ENCODE measurements at regions not wholly inside any gene's neighbourhood (a gene's known extent, or its start where the extent isn't known, plus 50 kb on each side); places are given as distances from the start of the nearest gene placed in this dataset.

- Histone ChIP-seq H3K27me3 (no peaks in the 10 kb centered on the region), H3K4me1 (no peaks in the 10 kb centered on the region), H3K27ac (no peak overlapping the region), H3K9me3 (no peaks in the 10 kb centered on the region), H3K4me3 (no peak overlapping the region), H3K36me3 (no peaks in the 10 kb centered on the region)
- DNase-seq, result no peak
- TF ChIP-seq POLR2A (IDR thresholded peaks at IDR 0.05) (no peak), CTCF (IDR thresholded peaks at IDR 0.05) (no peak)
These were observed 470.6 kb downstream of the TUSC1 start for GRCh38 chr9:25207402-25208195.

GRCh38 chr9:25206027-25206426 is 472.2 kb downstream of the TUSC1 start:
- Histone ChIP-seq H3K4me3 (no peak overlapping the region), H3K9me3 (no peaks in the 10 kb centered on the region), H3K36me3 (no peaks in the 10 kb centered on the region), H3K4me1 (no peaks in the 10 kb centered on the region), H3K27ac (no peak overlapping the region), H3K27me3 (no peaks in the 10 kb centered on the region)
- TF ChIP-seq POLR2A (IDR thresholded peaks at IDR 0.05) (no peak), CTCF (IDR thresholded peaks at IDR 0.05) (no peak)
- DNase-seq, result no peak

GRCh38 chr9:25205285-25205684 is 473.0 kb downstream of the TUSC1 start:
- H3K9me3 ChIP-seq, result no peaks in the 10 kb centered on the region
- H3K4me1 ChIP-seq, result no peaks in the 10 kb centered on the region
- no peak for DNase-seq
- no peaks in the 10 kb centered on the region for H3K27me3 ChIP-seq
- TF ChIP-seq POLR2A (IDR thresholded peaks at IDR 0.05), result no peak
- TF ChIP-seq CTCF (IDR thresholded peaks at IDR 0.05), result no peak
- H3K36me3 ChIP-seq, result no peaks in the 10 kb centered on the region
- H3K4me3 ChIP-seq, result no peak overlapping the region
- no peak overlapping the region for H3K27ac ChIP-seq

GRCh38 chr9:25177858-25178257 is 500.4 kb downstream of the TUSC1 start:
- no peak for DNase-seq
- no peak for TF ChIP-seq POLR2A (IDR thresholded peaks at IDR 0.05)
- no peak for TF ChIP-seq CTCF (IDR thresholded peaks at IDR 0.05)
- no peak overlapping the region for H3K27ac ChIP-seq
- H3K27me3 ChIP-seq, result no peaks in the 10 kb centered on the region
- no peak overlapping the region for H3K4me3 ChIP-seq
- peaks cover 0 to 5% (median 0%) of the 10 kb centered on the region in 4 donors for H3K9me3 ChIP-seq
- no peaks in the 10 kb centered on the region for H3K4me1 ChIP-seq
- H3K36me3 ChIP-seq, result no peaks in the 10 kb centered on the region

- H3K4me3 ChIP-seq, result no peak overlapping the region
- no peaks in the 10 kb centered on the region for H3K4me1 ChIP-seq
- TF ChIP-seq POLR2A (IDR thresholded peaks at IDR 0.05), result no peak
- H3K9me3 ChIP-seq, result no peaks in the 10 kb centered on the region
- no peaks in the 10 kb centered on the region for H3K27me3 ChIP-seq
- H3K36me3 ChIP-seq, result no peaks in the 10 kb centered on the region
- H3K27ac ChIP-seq, result no peak overlapping the region
- no peak for DNase-seq
These were observed 548.7 kb downstream of the TUSC1 start for GRCh38 chr9:25129537-25129936.

- H3K27ac ChIP-seq, result no peak overlapping the region
- no peak overlapping the region for H3K4me3 ChIP-seq
- DNase-seq, result no peak
- no peaks in the 10 kb centered on the region for H3K36me3 ChIP-seq
- no peaks in the 10 kb centered on the region for H3K9me3 ChIP-seq
- no peak for TF ChIP-seq CTCF (IDR thresholded peaks at IDR 0.05)
- TF ChIP-seq POLR2A (IDR thresholded peaks at IDR 0.05), result no peak
- no peaks in the 10 kb centered on the region for H3K27me3 ChIP-seq
- H3K4me1 ChIP-seq, result no peaks in the 10 kb centered on the region
These were observed 556.4 kb downstream of the TUSC1 start for GRCh38 chr9:25121811-25122210.

Measured in Peyer's patch (tissue), 4 donors.